Activated T-cell treated with anti-CD3 and anti-CD28 coated beads, Interleukin-2, amount 50 U/mL, for 4 hours (primary cell): ENCODE measurements at regions not wholly inside any gene's neighbourhood (a gene's known extent, or its start where the extent isn't known, plus 50 kb on each side); places are given as distances from the start of the nearest gene placed in this dataset.

ENCODE experiments used
- ATAC-seq, 2 donors: fragments of 200-7000 bp; cut with Tn5 transposase; one replicate each; pipeline ENCODE4 v1.10.0; 2021
- DNase-seq: peaks from one replicate; pipeline ENCODE4 v3.0.0-alpha.2; 2020
- H3K27me3 Mint-ChIP-seq: one replicate; pipeline ENCODE4 v1.8.0; 2021; ENCODE audit warnings: low read depth, mixed read lengths
- H3K36me3 Mint-ChIP-seq: one replicate; pipeline ENCODE4 v1.8.0; 2022; ENCODE audit warnings: mixed read lengths; ENCODE audit not compliant: insufficient read depth
- H3K4me1 Mint-ChIP-seq: one replicate; pipeline ENCODE4 v1.8.0; 2021; ENCODE audit warnings: low read depth, mixed read lengths
- H3K4me3 Mint-ChIP-seq: one replicate; pipeline ENCODE4 v1.8.0; 2021; ENCODE audit warnings: mild to moderate bottlenecking, moderate library complexity, mixed read lengths
- H3K9me3 Mint-ChIP-seq: one replicate; pipeline ENCODE4 v1.8.0; 2021; ENCODE audit warnings: mixed read lengths

GRCh38 chr13:90686442-90686841 lies 661.0 kb upstream of the MIR17HG start:
- Mint-ChIP-seq H3K36me3 (no peaks in the 10 kb centered on the region), H3K4me3 (no peak overlapping the region), H3K9me3 (peaks cover 2% of the 10 kb centered on the region), H3K4me1 (no peaks in the 10 kb centered on the region), H3K27me3 (no peaks in the 10 kb centered on the region)
- ATAC-seq (no peak), DNase-seq (no peak)

GRCh38 chr13:90689111-90689510 lies 658.4 kb upstream of the MIR17HG start:
- no peak for DNase-seq
- Mint-ChIP-seq H3K36me3 (no peaks in the 10 kb centered on the region), H3K4me1 (no peaks in the 10 kb centered on the region), H3K27me3 (no peaks in the 10 kb centered on the region), H3K4me3 (no peak overlapping the region), H3K9me3 (no peaks in the 10 kb centered on the region)
- ATAC-seq, result no peak

GRCh38 chr13:90690458-90691080 lies 656.9 kb upstream of the MIR17HG start:
- Mint-ChIP-seq H3K27me3 (no peaks in the 10 kb centered on the region), H3K4me1 (no peaks in the 10 kb centered on the region), H3K4me3 (no peak overlapping the region), H3K9me3 (no peaks in the 10 kb centered on the region), H3K36me3 (no peaks in the 10 kb centered on the region)
- ATAC-seq (no peak), DNase-seq (no peak)

- Mint-ChIP-seq H3K27me3 (no peaks in the 10 kb centered on the region), H3K9me3 (peaks cover 7% of the 10 kb centered on the region), H3K4me1 (no peaks in the 10 kb centered on the region), H3K4me3 (no peak overlapping the region), H3K36me3 (no peaks in the 10 kb centered on the region)
- no peak for DNase-seq
- no peak for ATAC-seq
Observed at GRCh38 chr13:90696254-90696653, 651.2 kb upstream of the MIR17HG start.

- Mint-ChIP-seq H3K4me3 (no peak overlapping the region), H3K36me3 (no peaks in the 10 kb centered on the region), H3K4me1 (no peaks in the 10 kb centered on the region), H3K27me3 (no peaks in the 10 kb centered on the region), H3K9me3 (peaks cover 7% of the 10 kb centered on the region)
- DNase-seq (no peak), ATAC-seq (no peak)
Observed at GRCh38 chr13:90696656-90697055, 650.8 kb upstream of the MIR17HG start.

DNA sequence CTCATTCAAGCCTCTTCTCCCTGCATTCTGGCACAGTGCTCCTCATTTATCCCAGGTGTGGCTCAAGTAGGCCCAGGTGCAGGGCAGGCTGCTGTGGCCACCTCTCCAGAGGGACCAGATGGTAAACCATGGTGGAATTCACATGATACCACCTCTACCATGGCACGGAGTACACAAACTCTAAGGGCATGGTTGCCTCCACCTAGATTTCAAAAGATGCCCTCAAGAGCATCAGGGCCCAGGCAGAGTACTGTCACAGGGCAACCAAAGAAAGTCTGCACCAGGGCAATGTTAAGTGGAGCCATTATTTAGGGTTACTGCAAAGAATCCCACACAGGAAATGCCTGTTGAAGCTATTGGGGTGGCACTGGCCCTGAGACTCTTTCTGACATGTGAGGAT lies 647.1 kb upstream of the MIR17HG start:
- ATAC-seq (no peak), DNase-seq (no peak)
- no peaks in the 10 kb centered on the region for H3K4me1 Mint-ChIP-seq
- no peak overlapping the region for H3K4me3 Mint-ChIP-seq
- peaks cover 10% of the 10 kb centered on the region for H3K9me3 Mint-ChIP-seq
- no peaks in the 10 kb centered on the region for H3K36me3 Mint-ChIP-seq
- no peaks in the 10 kb centered on the region for H3K27me3 Mint-ChIP-seq

GRCh38 chr13:90701264-90701663 lies 646.2 kb upstream of the MIR17HG start:
- Mint-ChIP-seq H3K27me3 (no peaks in the 10 kb centered on the region), H3K9me3 (peaks cover 10% of the 10 kb centered on the region), H3K36me3 (no peaks in the 10 kb centered on the region), H3K4me3 (no peak overlapping the region), H3K4me1 (no peaks in the 10 kb centered on the region)
- DNase-seq (no peak), ATAC-seq (no peak)

GRCh38 chr13:90702050-90702449 lies 645.4 kb upstream of the MIR17HG start:
- ATAC-seq, result no peak
- no peak for DNase-seq
- no peaks in the 10 kb centered on the region for H3K27me3 Mint-ChIP-seq

GRCh38 chr13:90706631-90707030 lies 640.9 kb upstream of the MIR17HG start:
- H3K4me3 Mint-ChIP-seq, result no peak overlapping the region
- no peaks in the 10 kb centered on the region for H3K36me3 Mint-ChIP-seq
- no peaks in the 10 kb centered on the region for H3K27me3 Mint-ChIP-seq
- peaks cover 16% of the 10 kb centered on the region for H3K9me3 Mint-ChIP-seq
- ATAC-seq, result no peak
- H3K4me1 Mint-ChIP-seq, result no peaks in the 10 kb centered on the region
- DNase-seq, result no peak

More at GRCh38 chr13:90702050-90702449, 645.4 kb upstream of the MIR17HG start:
- Mint-ChIP-seq H3K4me1 (no peaks in the 10 kb centered on the region), H3K9me3 (peaks cover 10% of the 10 kb centered on the region), H3K4me3 (no peak overlapping the region), H3K36me3 (no peaks in the 10 kb centered on the region)

- Mint-ChIP-seq H3K4me1 (no peaks in the 10 kb centered on the region), H3K27me3 (no peaks in the 10 kb centered on the region), H3K4me3 (no peak overlapping the region), H3K9me3 (peaks cover 16% of the 10 kb centered on the region), H3K36me3 (no peaks in the 10 kb centered on the region)
- DNase-seq (no peak), ATAC-seq (no peak)
Observed at GRCh38 chr13:90708128-90708527, 639.4 kb upstream of the MIR17HG start.

DNA sequence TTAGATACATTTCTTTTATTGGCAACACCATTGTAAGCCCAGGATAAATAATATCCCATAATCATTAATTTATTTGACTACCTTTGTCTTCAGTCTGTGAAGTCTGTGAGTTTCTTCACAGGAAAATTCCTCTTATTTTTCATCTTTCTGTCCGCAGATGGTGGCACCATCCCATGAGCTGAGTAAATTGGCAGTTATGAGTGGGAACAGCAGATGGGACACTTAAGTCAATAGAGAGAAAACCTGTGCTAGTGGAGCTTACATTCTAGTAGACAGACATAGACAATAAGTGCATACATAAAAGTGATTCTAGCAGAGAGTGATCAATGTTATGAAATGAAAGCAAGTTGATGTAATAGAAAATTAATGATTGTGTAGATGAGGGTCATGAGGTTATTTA lies 638.2 kb upstream of the MIR17HG start:
- DNase-seq (no peak), ATAC-seq (no peak)
- peaks cover 16% of the 10 kb centered on the region for H3K9me3 Mint-ChIP-seq
- no peaks in the 10 kb centered on the region for H3K36me3 Mint-ChIP-seq
- no peaks in the 10 kb centered on the region for H3K4me1 Mint-ChIP-seq
- no peak overlapping the region for H3K4me3 Mint-ChIP-seq
- no peaks in the 10 kb centered on the region for H3K27me3 Mint-ChIP-seq

DNA sequence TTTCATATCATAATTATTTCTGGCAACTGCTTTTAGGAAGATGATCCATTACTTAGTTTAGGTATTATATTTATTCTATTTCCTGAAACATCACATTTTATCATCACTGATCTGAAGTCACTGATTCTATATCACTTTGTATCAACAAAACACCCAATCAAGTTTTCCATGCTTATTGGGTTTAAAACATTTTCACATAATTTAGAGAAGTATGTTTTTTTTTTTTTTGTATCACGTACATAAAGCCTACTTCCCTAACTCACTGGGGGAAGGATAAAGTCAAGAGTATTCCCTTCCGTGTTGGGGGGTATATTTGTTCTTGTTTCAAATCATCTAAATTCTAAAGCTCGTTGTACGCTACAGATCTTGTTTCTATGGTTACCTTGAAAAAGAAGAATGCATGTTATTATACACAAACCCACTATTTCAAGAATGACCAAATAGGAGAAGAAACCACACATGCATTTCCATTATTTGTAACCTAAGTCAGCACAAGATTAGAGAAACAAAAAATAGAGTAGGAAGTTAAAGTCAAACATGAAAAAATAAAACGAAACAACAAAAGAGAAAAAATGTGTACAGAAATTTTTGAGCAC lies 637.2 kb upstream of the MIR17HG start:
- H3K36me3 Mint-ChIP-seq, result no peaks in the 10 kb centered on the region
- no peaks in the 10 kb centered on the region for H3K4me1 Mint-ChIP-seq
- no peaks in the 10 kb centered on the region for H3K27me3 Mint-ChIP-seq
- H3K4me3 Mint-ChIP-seq, result no peak overlapping the region
- H3K9me3 Mint-ChIP-seq, result peaks cover 13% of the 10 kb centered on the region
- ATAC-seq (no peak), DNase-seq (no peak)

DNA sequence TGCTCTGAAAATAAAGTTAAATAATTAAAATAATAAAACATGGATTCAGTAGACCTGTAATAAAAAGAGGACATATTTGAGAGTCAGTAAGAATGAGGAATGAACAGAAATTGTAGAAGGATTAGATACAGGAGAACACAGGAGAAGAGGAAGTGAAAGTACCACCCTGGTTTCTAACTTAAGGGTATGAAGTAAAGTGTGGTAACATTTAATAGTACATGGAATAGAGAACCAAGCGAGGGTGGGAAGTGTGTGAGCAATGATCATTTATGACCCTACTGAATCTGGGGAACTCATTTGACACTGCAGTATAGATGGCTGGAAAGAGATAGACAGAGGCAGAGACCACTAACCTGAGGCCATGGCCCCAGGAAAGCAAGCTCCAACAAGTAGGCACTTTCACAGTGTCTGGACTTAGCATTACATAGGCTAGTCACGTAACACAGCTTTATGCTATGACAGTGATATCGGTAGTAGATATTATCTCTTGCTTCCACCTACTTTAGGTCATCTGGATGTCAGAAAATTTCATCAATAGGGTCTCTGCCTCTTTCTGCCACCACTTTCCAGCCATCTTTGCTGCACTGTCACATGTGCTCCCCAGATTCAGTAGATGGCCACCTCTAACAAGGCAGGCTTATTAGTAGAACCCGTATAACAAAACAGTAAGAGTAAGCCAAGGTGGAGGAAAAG lies 633.9 kb upstream of the MIR17HG start:
- Mint-ChIP-seq H3K4me3 (no peak overlapping the region), H3K36me3 (no peaks in the 10 kb centered on the region), H3K4me1 (no peaks in the 10 kb centered on the region), H3K9me3 (peaks cover 13% of the 10 kb centered on the region), H3K27me3 (no peaks in the 10 kb centered on the region)
- DNase-seq (no peak), ATAC-seq (no peak)

DNA sequence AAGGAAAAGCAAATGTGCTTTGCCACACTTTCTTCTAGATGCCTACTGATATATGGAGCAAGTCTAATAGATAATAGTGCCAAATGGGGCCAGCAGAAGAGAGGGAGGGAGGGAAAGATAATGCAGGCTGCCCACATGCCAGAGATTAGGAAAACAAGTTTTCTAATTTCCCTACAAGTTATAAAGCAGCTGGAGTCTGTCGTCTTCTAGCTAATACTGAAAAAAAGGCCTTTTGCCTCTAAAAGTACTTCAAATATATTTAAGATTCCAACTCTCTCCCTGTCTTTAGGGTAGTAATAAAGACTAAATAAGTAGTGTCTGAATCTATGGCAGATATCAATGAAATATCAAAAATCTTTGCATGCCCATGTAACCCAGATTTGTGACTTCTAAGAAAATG lies 632.0 kb upstream of the MIR17HG start:
- Mint-ChIP-seq H3K4me3 (no peak overlapping the region), H3K9me3 (peaks cover 11% of the 10 kb centered on the region), H3K36me3 (no peaks in the 10 kb centered on the region)

DNA sequence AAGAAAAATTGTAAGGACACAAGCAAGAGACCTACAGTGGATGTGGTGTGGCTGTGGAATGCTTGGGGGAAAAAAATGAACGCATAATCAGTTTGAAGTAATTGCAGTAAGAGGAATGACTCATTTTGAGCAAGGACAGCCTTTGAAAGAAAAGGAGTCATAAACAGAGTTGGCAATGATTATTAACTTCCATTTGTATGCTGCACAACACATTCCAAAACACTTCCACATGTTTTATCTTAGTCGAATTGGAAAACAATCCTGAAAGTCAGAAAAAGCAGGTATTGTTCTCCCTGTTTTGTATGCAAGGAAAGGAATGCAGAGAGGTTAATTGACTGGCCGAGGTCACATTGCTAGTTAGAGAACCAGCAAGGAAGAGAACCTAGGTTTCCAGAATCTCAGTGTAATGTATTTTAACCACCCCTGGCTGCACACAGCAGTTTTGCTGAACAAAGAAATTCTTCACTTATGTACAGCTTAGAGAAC lies 630.0 kb upstream of the MIR17HG start:
- DNase-seq, result no peak
- H3K36me3 Mint-ChIP-seq, result no peaks in the 10 kb centered on the region
- no peaks in the 10 kb centered on the region for H3K4me1 Mint-ChIP-seq
- no peak for ATAC-seq
- H3K4me3 Mint-ChIP-seq, result no peak overlapping the region
- H3K9me3 Mint-ChIP-seq, result peaks cover 14% of the 10 kb centered on the region
- H3K27me3 Mint-ChIP-seq, result no peaks in the 10 kb centered on the region

More for the DNA sequence above, 632.0 kb upstream of the MIR17HG start:
- H3K27me3 Mint-ChIP-seq, result no peaks in the 10 kb centered on the region
- ATAC-seq (no peak), DNase-seq (no peak)
- no peaks in the 10 kb centered on the region for H3K4me1 Mint-ChIP-seq
